CD14-positive monocyte (primary cell): ENCODE measurements at regions not wholly inside any gene's neighbourhood (a gene's known extent, or its start where the extent isn't known, plus 50 kb on each side); places are given as distances from the start of the nearest gene placed in this dataset.

Experiments used
- DNase-seq, 3 donors: peaks; one replicate each; pipeline ENCODE4 v3.0.0-alpha.2; 2011 to 2022
- H2AFZ ChIP-seq: 2 replicates; pipeline ENCODE4 v1.6.0; 2012; ENCODE audit warnings: mild to moderate bottlenecking, low read depth, low read length, inconsistent platforms; ENCODE audit not compliant: insufficient read depth, poor library complexity, severe bottlenecking
- H3K27ac ChIP-seq, 2 donors: 1 replicate in 1 of 2; 2 replicates in 1 of 2; pipeline ENCODE4 v1.5.1; 2012 to 2013; ENCODE audit warnings: low read length in 2 of 2, control low read depth in 1 of 2, inconsistent platforms in 1 of 2, low read depth in 1 of 2, mild to moderate bottlenecking in 1 of 2
- H3K27me3 ChIP-seq, 2 donors: one replicate each; pipeline versions ENCODE4 v1.6.0 to v1.6.1; 2011 to 2013; ENCODE audit warnings: low read length in 2 of 2; ENCODE audit not compliant: control insufficient read depth in 2 of 2, insufficient read depth in 2 of 2
- H3K36me3 ChIP-seq, 2 donors: replicated peaks in 1 of 2; 1 replicate in 1 of 2; 2 replicates in 1 of 2; pipeline versions ENCODE4 v1.5.1 to v1.6.1; 2012 to 2013; ENCODE audit warnings: low read length in 2 of 2, control low read depth in 1 of 2, inconsistent platforms in 1 of 2, mild to moderate bottlenecking in 1 of 2; ENCODE audit not compliant: insufficient read depth in 2 of 2, control insufficient read depth in 1 of 2
- H3K4me1 ChIP-seq, 2 donors: 1 replicate in 1 of 2; 2 replicates in 1 of 2; pipeline versions ENCODE4 v1.5.1 to v1.6.1; 2012 to 2013; ENCODE audit warnings: low read length in 2 of 2, control low read depth in 1 of 2, inconsistent platforms in 1 of 2, mild to moderate bottlenecking in 1 of 2, moderate library complexity in 1 of 2; ENCODE audit not compliant: insufficient read depth in 2 of 2, control insufficient read depth in 1 of 2
- H3K4me2 ChIP-seq: replicated peaks from 2 replicates; pipeline ENCODE3; 2012; ENCODE audit warnings: low read length, moderate library complexity, mild to moderate bottlenecking; ENCODE audit not compliant: poor library complexity, severe bottlenecking; ENCODE audit errors: extremely low read depth
- H3K4me3 ChIP-seq, 3 experiments: fragments of 200-600 bp in 1 of 3; sonication (generic) in 1 of 3; replicated peaks in 1 of 3; 1 replicate in 2 of 3; 2 replicates in 1 of 3; pipeline ENCODE4 v1.5.1; 2011 to 2013; ENCODE audit warnings: low read length in 3 of 3, mild to moderate bottlenecking in 3 of 3, control low read depth in 2 of 3, low read depth in 2 of 3, inconsistent platforms in 1 of 3, moderate library complexity in 1 of 3
- H3K79me2 ChIP-seq: 2 replicates; pipeline ENCODE4 v1.6.0; 2012; ENCODE audit warnings: mild to moderate bottlenecking, control low read depth, inconsistent platforms, low read length, moderate library complexity; ENCODE audit not compliant: insufficient read depth
- H3K9ac ChIP-seq: 2 replicates; pipeline ENCODE4 v1.6.0; 2017; ENCODE audit warnings: low read length, mild to moderate bottlenecking; ENCODE audit not compliant: insufficient read depth, poor library complexity, severe bottlenecking
- H3K9me3 ChIP-seq, 2 donors: replicated peaks in 1 of 2; 1 replicate in 1 of 2; 2 replicates in 1 of 2; pipeline versions ENCODE4 v1.5.1 to v1.6.1; 2012 to 2013; ENCODE audit warnings: low read length in 2 of 2, control low read depth in 1 of 2; ENCODE audit not compliant: control insufficient read depth in 1 of 2, insufficient read depth in 1 of 2
- H4K20me1 ChIP-seq: 2 replicates; pipeline ENCODE4 v1.6.0; 2012; ENCODE audit warnings: mild to moderate bottlenecking, low read length, control low read depth, moderate library complexity; ENCODE audit not compliant: insufficient read depth
- H3K27ac Mint-ChIP-seq, 7 donors: one replicate each; pipeline ENCODE4 v1.8.0; 2020; ENCODE audit warnings: mild to moderate bottlenecking in 7 of 7, mixed read lengths in 7 of 7, moderate library complexity in 6 of 7, inconsistent platforms in 2 of 7
- H3K27me3 Mint-ChIP-seq, 3 donors: one replicate each; pipeline ENCODE4 v1.8.0; 2021 to 2022; ENCODE audit warnings: low read depth in 3 of 3, mild to moderate bottlenecking in 3 of 3, mixed read lengths in 3 of 3, moderate library complexity in 3 of 3, inconsistent platforms in 1 of 3
- H3K36me3 Mint-ChIP-seq, 2 donors: one replicate each; pipeline ENCODE4 v1.8.0; 2020; ENCODE audit warnings: mixed read lengths in 2 of 2, inconsistent platforms in 1 of 2, mild to moderate bottlenecking in 1 of 2
- H3K4me1 Mint-ChIP-seq: one replicate; pipeline ENCODE4 v1.8.0; 2020; ENCODE audit warnings: mild to moderate bottlenecking, mixed read lengths
- H3K4me3 Mint-ChIP-seq, 2 donors: one replicate each; pipeline ENCODE4 v1.8.0; 2020; ENCODE audit warnings: mild to moderate bottlenecking in 2 of 2, mixed read lengths in 2 of 2, moderate library complexity in 1 of 2
- H3K9me3 Mint-ChIP-seq, 7 donors: one replicate each; pipeline ENCODE4 v1.8.0; 2020 to 2022; ENCODE audit warnings: mixed read lengths in 7 of 7, mild to moderate bottlenecking in 6 of 7, moderate library complexity in 6 of 7, inconsistent platforms in 2 of 7
- CTCF ChIP-seq: fragments of 200-600 bp; IDR thresholded peaks from one replicate; pipeline ENCODE4 v1.8.0; 2022; ENCODE audit warnings: antibody characterized with exemption, mild to moderate bottlenecking
- WGBS: methylation state at CpG from one replicate; pipeline ENCODE4 v1.1.5; 2013; ENCODE audit warnings: missing lambda C conversion rate; ENCODE audit not compliant: insufficient coverage; 5-methylcytosine and 5-hydroxymethylcytosine counted together
- intact Hi-C, 2 donors: fragments of 100-400 bp; cut with micrococcal nuclease; formaldehyde crosslinking; loops; one replicate each; pipeline versions ENCODE4 v1.15.0 to v1.15.1; 2023

- Histone ChIP-seq H3K9me3 (no peaks in the 10 kb centered on the region), H3K9ac (no peak overlapping the region), H3K79me2 (no peaks in the 10 kb centered on the region), H2AFZ (no peak overlapping the region), H4K20me1 (no peaks in the 10 kb centered on the region), H3K4me3 (no peak overlapping the region), H3K4me2 (no peak overlapping the region), H3K4me1 (no peaks in the 10 kb centered on the region), H3K27ac (no peak overlapping the region), H3K36me3 (no peaks in the 10 kb centered on the region), H3K27me3 (no peaks in the 10 kb centered on the region)
- intact Hi-C loops: no loop called here
- Mint-ChIP-seq H3K9me3 (peaks cover 0 to 11% (median 6%) of the 10 kb centered on the region in 7 donors), H3K27me3 (peaks cover 0 to 2% (median 0%) of the 10 kb centered on the region in 3 donors), H3K4me1 (no peaks in the 10 kb centered on the region), H3K36me3 (no peaks in the 10 kb centered on the region), H3K27ac (no peak overlapping the region), H3K4me3 (no peak overlapping the region)
- WGBS: 92% methylated on average over 2 of the region's 4 CpGs
- no peak for DNase-seq
- no peak for TF ChIP-seq CTCF
Observed at GRCh38 chr13:59510386-59510785, 653.3 kb downstream of the DIAPH3 start.

DNA sequence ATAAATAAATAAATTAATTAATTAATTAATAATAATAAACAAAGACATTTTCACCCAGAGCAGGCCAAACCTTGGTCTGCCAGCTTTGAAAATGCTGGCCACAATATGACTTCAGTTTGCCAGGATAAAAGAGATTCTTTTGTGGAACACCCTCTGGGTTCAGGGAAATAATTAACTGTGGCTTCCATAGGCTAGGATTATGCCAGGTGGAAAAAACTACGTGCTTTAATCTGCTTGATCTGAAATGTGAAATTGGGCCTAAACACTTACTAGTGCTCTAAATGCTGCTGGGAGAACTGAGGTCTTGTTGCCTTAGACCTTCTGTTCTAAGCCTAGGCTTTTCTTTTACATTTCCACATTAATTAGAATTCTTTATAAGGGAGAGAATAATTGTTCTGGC is 650.0 kb downstream of the DIAPH3 start:
- H3K27ac ChIP-seq: no peak overlapping the region
- H3K9ac ChIP-seq: no peak overlapping the region
- no peaks in the 10 kb centered on the region for H4K20me1 ChIP-seq
- Mint-ChIP-seq H3K27me3 (peaks cover 0 to 2% (median 0%) of the 10 kb centered on the region in 3 donors), H3K4me3 (no peak overlapping the region), H3K4me1 (no peaks in the 10 kb centered on the region), H3K36me3 (no peaks in the 10 kb centered on the region), H3K27ac (no peak overlapping the region), H3K9me3 (peaks cover 0 to 9% (median 4%) of the 10 kb centered on the region in 7 donors)
- no peaks in the 10 kb centered on the region for H3K9me3 ChIP-seq
- intact Hi-C loops: no loop called here
- no peaks in the 10 kb centered on the region for H3K36me3 ChIP-seq
- H3K27me3 ChIP-seq: no peaks in the 10 kb centered on the region
- no peaks in the 10 kb centered on the region for H3K4me1 ChIP-seq
- no peak overlapping the region for H2AFZ ChIP-seq
- H3K79me2 ChIP-seq: no peaks in the 10 kb centered on the region
- H3K4me2 ChIP-seq: no peak overlapping the region
- DNase-seq: no peak
- WGBS: no CpG with 5 or more reads among the region's 1 CpG
- H3K4me3 ChIP-seq: no peak overlapping the region
- TF ChIP-seq CTCF: no peak
